ENCODE measurements at regions not wholly inside any gene's neighbourhood (a gene's known extent, or its start where the extent isn't known, plus 50 kb on each side); places are given as distances from the start of the nearest gene placed in this dataset.

DNA sequence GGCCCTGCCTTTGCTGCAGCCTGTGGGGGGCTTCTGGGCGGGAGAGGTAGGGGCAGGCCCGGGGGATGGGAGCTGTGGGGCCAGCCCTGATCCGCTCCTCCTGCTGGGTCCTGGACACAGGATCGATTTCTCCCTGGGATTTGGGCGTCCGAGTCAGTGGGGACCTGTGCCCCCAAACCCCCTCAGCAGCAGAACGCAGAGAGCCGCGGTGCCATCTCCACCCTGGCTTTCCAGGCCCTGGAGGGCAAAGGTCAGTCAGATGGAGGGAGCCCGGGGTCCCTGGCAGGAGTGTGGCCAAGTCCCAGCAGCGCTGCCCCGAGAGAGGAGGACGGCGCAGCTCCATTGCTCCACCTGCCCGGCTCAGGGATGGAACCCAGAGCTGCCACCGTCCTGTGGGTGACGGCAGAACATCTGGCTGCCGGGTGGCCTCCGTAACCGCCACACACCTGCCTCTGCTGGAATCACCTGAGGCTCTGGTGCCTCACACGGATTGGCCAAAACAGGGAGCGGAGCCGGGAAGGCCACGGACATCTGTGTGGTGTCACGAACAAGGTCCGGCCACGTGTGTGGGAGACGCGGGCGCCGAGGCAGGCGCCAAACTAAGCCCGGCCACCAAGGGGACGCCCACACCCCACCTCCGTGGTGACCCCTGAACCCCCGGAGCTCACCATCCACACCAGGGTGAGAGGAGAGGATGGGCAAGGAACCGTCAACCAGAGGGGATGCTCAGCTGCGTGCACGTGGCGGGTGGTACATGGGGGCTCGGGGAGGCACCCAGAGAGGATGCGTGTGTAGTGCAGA is 80.3 kb upstream of the FBRSL1 start:
- H3K9me3 ChIP-seq: no peaks in the 10 kb centered on the region
- TF ChIP-seq, protein P1, sequence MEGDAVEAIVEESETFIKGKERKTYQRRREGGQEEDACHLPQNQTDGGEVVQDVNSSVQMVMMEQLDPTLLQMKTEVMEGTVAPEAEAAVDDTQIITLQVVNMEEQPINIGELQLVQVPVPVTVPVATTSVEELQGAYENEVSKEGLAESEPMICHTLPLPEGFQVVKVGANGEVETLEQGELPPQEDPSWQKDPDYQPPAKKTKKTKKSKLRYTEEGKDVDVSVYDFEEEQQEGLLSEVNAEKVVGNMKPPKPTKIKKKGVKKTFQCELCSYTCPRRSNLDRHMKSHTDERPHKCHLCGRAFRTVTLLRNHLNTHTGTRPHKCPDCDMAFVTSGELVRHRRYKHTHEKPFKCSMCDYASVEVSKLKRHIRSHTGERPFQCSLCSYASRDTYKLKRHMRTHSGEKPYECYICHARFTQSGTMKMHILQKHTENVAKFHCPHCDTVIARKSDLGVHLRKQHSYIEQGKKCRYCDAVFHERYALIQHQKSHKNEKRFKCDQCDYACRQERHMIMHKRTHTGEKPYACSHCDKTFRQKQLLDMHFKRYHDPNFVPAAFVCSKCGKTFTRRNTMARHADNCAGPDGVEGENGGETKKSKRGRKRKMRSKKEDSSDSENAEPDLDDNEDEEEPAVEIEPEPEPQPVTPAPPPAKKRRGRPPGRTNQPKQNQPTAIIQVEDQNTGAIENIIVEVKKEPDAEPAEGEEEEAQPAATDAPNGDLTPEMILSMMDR (IDR thresholded peaks at IDR 0.05; ENCODE audit: insufficient read depth in 1 of 2, low read depth in 1 of 2, low read length in 1 of 2, severe bottlenecking in 1 of 2, unreplicated experiment in 1 of 2): no peak
- H3K4me1 ChIP-seq: peaks cover 10% of the 10 kb centered on the region
- Mint-ChIP-seq H3K27me3 (ENCODE audit: insufficient read depth, unreplicated experiment) (no peaks in the 10 kb centered on the region), H3K4me3 (ENCODE audit: unreplicated experiment) (no peak overlapping the region), H3K9me3 (ENCODE audit: unreplicated experiment) (no peaks in the 10 kb centered on the region), H3K4me1 (ENCODE audit: low read depth, unreplicated experiment) (no peaks in the 10 kb centered on the region), H3K27ac (ENCODE audit: unreplicated experiment) (no peak overlapping the region), H3K36me3 (ENCODE audit: insufficient read depth, unreplicated experiment) (peaks cover 5% of the 10 kb centered on the region)
- intact Hi-C loops (cut with micrococcal nuclease; ENCODE audit: unreplicated experiment): no loop called here
- no peaks in the 10 kb centered on the region for H3K36me3 ChIP-seq (ENCODE audit: control insufficient read depth, insufficient read depth, low read length)
- CTCF ChIA-PET: no interaction called here
- no peaks in the 10 kb centered on the region for H3K27me3 ChIP-seq (replicated peaks; ENCODE audit: control insufficient read depth, insufficient read depth, low read length)
- POLR2A ChIA-PET: no interaction called here
- no peak overlapping the region for H3K4me3 ChIP-seq (ENCODE audit: low read depth, low read length)
- no peak for DNase-seq
- BruUV-seq (replicated peaks): no TSS peak

DNA sequence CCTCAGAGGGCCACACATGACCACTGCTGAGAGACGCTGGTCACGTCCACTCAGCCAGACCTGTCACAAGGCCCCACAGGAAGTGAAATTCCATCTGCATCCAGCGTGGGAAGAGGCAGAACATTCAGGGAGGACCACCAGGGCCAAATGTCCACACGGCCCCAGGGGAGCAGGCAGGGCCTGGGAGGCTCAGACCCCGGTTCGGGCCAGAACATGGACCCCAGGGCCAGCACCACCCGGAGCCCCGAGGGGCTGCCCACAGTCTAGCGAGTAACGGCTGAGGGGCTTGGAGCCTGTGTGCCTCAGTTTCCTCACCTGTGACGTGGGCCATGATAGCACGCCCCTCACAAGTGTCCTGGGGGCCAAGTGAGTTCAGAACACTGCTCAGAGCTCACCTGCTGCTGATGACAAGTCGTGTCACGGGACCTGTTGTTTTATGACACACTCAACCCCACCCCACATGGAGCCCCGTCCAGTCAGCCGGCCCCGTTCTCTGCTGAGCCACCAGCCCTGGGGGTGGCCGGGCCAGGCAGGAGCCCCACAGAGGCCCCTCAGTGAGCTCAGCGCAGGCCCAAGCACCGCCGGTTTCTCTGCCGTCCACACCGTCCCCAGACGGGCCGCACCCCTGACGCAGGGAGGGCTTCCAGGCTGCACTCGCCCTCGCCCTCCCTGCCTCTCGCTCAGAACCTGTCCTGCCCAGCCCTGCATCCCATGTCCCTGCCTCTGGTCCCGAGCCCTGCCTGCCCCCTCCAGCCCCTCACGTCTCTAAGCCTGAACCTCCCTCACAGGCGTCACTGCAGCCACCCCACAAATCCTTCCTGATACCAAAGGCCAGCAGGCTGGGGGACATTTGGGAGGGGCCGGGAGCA is 79.5 kb upstream of the GALNT9 start:
- H3K27ac Mint-ChIP-seq (ENCODE audit: unreplicated experiment): no peak overlapping the region
- no peak overlapping the region for H3K4me3 Mint-ChIP-seq (ENCODE audit: unreplicated experiment)
- H3K4me3 ChIP-seq (ENCODE audit: low read depth, low read length): no peak overlapping the region
- no peaks in the 10 kb centered on the region for H3K9me3 ChIP-seq
- H3K27me3 ChIP-seq (replicated peaks; ENCODE audit: control insufficient read depth, insufficient read depth, low read length): no peaks in the 10 kb centered on the region
- CTCF ChIA-PET: no interaction called here
- POLR2A ChIA-PET: no interaction called here
- H3K4me1 ChIP-seq: peaks cover 1% of the 10 kb centered on the region
- no peak for DNase-seq
- intact Hi-C loops (cut with micrococcal nuclease; ENCODE audit: unreplicated experiment): no loop called here
- H3K36me3 ChIP-seq (ENCODE audit: control insufficient read depth, insufficient read depth, low read length): no peaks in the 10 kb centered on the region
- H3K4me1 Mint-ChIP-seq (ENCODE audit: low read depth, unreplicated experiment): no peaks in the 10 kb centered on the region
- no TSS peak for BruUV-seq (replicated peaks)
- peaks cover 5% of the 10 kb centered on the region for H3K36me3 Mint-ChIP-seq (ENCODE audit: insufficient read depth, unreplicated experiment)
- TF ChIP-seq, protein P1 (IDR thresholded peaks at IDR 0.05; ENCODE audit: insufficient read depth in 1 of 2, low read depth in 1 of 2, low read length in 1 of 2, severe bottlenecking in 1 of 2, unreplicated experiment in 1 of 2): no peak
- no peaks in the 10 kb centered on the region for H3K27me3 Mint-ChIP-seq (ENCODE audit: insufficient read depth, unreplicated experiment)
- H3K9me3 Mint-ChIP-seq (ENCODE audit: unreplicated experiment): no peaks in the 10 kb centered on the region

GRCh38 chr12:132407992-132408391 is 78.6 kb upstream of the GALNT9 start:
- BruUV-seq (replicated peaks): no TSS peak
- H3K36me3 Mint-ChIP-seq (ENCODE audit: insufficient read depth, unreplicated experiment): peaks cover 5% of the 10 kb centered on the region
- no peaks in the 10 kb centered on the region for H3K4me1 Mint-ChIP-seq (ENCODE audit: low read depth, unreplicated experiment)
- H3K4me1 ChIP-seq: no peaks in the 10 kb centered on the region
- H3K9me3 Mint-ChIP-seq (ENCODE audit: unreplicated experiment): no peaks in the 10 kb centered on the region
- H3K4me3 Mint-ChIP-seq (ENCODE audit: unreplicated experiment): no peak overlapping the region
- no peak for DNase-seq
- ChIA-PET CTCF (no interaction called here), POLR2A (no interaction called here)
- no peaks in the 10 kb centered on the region for H3K27me3 ChIP-seq (replicated peaks; ENCODE audit: control insufficient read depth, insufficient read depth, low read length)
- H3K4me3 ChIP-seq (ENCODE audit: low read depth, low read length): no peak overlapping the region
- H3K9me3 ChIP-seq: no peaks in the 10 kb centered on the region
- TF ChIP-seq, protein P1 (IDR thresholded peaks at IDR 0.05; ENCODE audit: insufficient read depth in 1 of 2, low read depth in 1 of 2, low read length in 1 of 2, severe bottlenecking in 1 of 2, unreplicated experiment in 1 of 2): no peak
- intact Hi-C loops (cut with micrococcal nuclease; ENCODE audit: unreplicated experiment): no loop called here
- no peaks in the 10 kb centered on the region for H3K36me3 ChIP-seq (ENCODE audit: control insufficient read depth, insufficient read depth, low read length)
- H3K27me3 Mint-ChIP-seq (ENCODE audit: insufficient read depth, unreplicated experiment): no peaks in the 10 kb centered on the region
- no peak overlapping the region for H3K27ac Mint-ChIP-seq (ENCODE audit: unreplicated experiment)

All from Caco-2 (cell line).